CD4-positive, alpha-beta T cell treated with Interleukin-4 for 1 hour (primary cell): ENCODE measurements at regions not wholly inside any gene's neighbourhood (a gene's known extent, or its start where the extent isn't known, plus 50 kb on each side); places are given as distances from the start of the nearest gene placed in this dataset.
"Not testable (repeated sequence)": the region's sequence is repeated elsewhere in the genome, so short reads cannot be mapped to it uniquely, and the experiment has no call there.

ENCODE experiments used
- DNase-seq, 2 donors: peaks; one replicate each; pipeline ENCODE4 v3.0.0-alpha.2; 2020 to 2022

DNA sequence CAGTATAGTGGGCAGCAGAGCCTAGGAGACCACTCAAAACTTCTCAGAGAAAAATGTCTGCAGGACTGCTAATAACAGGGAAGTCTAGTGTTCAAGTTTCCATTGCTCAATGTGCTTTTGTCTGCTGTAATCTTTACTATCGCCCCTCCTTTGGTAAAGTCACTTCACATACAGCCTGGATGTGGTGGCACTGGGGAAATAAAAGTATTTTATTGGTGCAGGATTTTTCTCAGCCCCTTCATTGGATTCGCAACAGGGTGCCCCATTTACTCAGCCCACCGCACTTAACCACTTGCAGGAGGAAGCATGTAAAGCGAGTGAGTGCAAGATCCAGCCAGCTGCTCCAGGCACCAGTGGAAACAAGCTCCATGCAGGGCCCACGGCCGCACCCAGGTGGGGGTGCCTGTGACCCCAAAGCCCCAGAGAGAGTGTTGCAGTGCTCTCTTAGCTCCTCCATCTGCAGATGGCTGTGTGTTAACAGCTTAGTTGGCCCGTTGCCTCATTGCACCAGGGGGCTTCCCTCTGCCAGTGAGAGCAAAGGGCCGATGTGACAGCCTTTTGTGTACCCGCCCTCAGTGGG, 163.5 kb upstream of the TMEM72 start:
- no peak for DNase-seq

GRCh38 chr10:44749151-44749550, 162.0 kb upstream of the TMEM72 start:
- DNase-seq: no peak

GRCh38 chr10:44752451-44753441, 158.4 kb upstream of the TMEM72 start:
- no peak for DNase-seq

GRCh38 chr10:44754355-44754754, 156.8 kb upstream of the TMEM72 start:
- DNase-seq: not testable (repeated sequence)

DNA sequence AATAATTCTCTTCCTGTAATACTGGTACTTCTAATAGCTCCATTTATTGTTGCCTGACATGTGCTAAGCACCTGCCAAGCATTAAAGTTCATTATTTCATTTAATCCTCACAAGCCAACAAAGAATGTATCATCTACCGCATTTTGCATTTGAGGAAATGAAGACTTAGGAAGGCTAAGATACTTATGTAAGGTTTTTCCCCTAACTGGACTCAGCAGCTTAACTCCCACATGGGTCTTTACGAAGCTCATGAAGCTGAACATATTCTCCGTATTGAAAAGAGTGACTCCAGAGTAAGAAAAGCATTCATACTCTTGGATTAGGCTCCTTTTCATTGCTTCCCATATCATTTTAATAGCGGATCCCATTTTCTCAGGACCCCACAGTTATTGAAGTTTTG, 155.7 kb upstream of the TMEM72 start:
- no peak for DNase-seq

GRCh38 chr10:44756216-44756615, 154.9 kb upstream of the TMEM72 start:
- no peak for DNase-seq

DNA sequence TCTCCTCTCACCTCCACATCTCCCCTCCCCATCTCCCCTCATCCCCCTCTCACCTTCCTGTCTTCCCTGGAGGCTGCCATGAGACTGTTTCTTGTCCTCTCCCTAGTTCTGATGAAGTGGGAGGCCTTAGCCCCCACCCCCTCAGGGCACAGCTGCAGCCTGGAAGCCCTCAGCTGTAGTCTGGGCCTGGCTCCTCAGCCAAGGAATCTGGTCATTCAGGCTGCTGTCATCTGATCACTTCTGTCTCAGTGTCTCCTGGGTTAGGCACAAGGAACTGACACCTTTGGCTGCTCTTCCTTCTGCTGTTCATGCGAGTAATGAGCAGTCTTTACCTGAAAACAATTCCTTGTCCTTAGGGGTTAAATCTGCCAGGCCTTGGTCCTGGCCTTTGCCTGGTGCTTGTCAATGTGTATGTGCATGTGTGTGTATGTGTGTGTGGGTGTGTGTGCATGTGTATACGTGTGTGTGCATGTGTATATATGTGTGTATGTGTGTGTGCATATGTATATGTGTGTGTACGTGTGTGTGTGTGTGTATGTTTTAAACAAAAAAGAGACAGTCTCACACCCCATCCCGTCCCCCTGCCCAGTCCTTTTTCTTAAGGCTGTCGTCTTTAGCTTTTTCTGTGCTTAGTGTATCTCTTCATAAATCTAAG, 153.5 kb upstream of the TMEM72 start:
- DNase-seq: no peak

DNA sequence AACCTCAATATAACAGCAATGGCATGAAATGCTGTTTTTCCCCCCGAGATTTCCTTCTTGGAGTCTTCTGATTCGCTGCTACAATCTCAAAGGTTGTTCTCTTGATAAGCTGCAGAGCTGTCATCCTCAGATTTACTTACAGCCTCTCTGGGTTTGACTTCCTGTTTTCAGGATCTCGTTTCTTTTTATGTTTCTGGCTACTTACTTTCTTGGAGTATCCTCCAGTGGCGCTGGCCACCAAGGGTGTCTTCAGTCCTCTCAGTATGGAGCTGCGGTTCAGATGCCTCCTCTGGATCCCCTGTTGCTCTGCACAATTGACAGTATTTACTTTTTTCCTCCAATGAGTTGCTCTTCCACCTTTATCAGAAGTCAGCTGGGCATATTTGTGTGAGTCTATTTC, 152.0 kb upstream of the TMEM72 start:
- DNase-seq: no peak

DNA sequence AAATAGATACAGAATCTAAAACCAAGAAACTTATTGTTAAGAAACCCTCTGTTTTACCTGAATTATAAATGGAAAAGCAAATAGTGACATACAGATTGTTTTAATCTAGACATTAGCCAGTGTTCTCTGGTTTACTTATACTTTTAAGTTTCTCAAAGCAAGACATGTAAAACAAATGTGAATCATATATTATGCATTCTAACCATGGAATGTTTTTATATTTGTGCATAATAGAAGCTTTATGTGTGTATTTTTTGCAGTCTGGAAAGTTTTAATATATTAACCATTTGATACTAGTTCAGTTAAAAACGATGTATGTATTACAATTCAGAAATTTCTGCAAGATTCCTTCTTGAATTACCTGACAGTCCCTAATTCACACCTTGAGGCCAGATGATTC, 150.6 kb upstream of the TMEM72 start:
- no peak for DNase-seq

DNA sequence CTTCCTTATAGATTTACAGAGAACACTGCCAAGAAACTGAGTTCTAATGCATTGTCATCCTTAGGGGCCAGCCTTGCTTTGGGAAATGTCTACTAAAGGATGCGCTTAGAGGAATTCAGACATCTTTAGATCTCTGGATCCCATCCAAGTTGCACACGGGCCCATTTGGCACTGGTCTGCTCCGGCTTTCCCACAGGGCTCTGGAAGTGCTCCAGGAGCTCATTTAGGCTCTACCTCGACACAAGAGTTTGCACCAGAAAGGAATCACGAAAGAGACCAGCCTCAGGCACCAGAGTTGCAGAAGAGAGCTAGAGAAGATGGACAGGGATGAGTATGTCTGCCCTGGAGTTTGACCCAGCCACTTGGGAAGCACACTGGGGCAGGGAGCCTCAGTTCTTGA, 150.1 kb upstream of the TMEM72 start:
- DNase-seq: no peak

DNA sequence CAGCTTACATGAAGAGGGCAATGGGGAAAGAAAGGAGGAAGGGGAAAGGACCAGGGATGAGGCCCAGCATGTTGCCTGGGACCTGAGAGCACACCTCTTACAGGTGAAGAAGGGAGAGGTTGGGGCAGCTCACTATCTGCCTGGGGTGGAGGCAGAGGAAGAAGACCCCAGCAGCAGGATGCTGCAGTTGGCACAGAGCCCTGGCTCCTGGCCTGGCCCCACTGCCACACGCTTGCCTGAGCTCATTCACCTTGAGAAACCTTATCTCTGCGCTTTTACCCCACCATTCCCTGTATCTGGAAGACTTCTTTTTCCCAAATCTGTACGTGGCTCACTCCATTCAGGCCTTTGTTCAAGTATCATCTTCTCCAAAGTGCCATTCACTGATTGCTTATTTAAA, 147.8 kb upstream of the TMEM72 start:
- DNase-seq: no peak

DNA sequence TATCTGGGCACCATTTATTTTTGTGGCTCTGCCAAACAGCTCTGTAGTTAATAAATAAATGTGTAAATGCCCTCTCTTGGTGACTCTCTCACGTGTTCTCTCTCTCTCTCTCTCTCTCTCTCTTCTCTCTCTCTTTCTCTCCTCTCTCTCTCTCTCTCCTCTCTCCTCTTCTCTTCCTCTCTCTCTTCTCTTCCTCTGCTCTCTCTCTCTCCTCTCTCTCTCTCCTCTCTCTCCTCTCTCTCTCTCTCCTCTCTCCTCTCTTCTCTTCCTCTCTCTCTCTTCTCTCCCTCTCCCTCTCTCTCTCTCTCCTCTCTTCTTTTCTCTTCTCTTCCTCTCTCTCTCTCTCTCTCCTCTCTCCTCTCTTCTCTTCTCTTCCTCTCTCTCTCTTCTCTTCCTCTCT, 145.8 kb upstream of the TMEM72 start:
- DNase-seq: no peak

- DNase-seq: no peak
Observed at GRCh38 chr10:44766631-44767030, 144.5 kb upstream of the TMEM72 start.

DNA sequence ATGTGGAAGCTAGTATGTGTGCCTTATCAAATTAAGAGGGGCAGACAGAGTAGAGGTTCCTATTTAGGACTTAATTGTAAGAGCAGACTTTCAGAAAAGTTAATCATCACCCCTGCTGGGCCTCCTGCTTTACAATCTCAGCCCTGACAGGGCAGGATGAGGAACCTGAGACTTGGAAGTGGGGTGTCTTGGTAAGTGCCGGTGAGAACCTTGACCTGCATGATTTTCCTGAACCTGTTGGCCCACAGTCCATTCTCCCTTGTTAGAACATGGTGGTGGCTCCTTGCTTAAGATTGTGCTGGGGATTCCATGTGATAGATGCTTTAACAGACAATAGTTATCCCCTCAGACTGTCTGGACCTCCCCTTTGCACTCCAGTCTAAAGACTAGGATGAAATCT, 141.7 kb upstream of the TMEM72 start:
- no peak for DNase-seq

DNA sequence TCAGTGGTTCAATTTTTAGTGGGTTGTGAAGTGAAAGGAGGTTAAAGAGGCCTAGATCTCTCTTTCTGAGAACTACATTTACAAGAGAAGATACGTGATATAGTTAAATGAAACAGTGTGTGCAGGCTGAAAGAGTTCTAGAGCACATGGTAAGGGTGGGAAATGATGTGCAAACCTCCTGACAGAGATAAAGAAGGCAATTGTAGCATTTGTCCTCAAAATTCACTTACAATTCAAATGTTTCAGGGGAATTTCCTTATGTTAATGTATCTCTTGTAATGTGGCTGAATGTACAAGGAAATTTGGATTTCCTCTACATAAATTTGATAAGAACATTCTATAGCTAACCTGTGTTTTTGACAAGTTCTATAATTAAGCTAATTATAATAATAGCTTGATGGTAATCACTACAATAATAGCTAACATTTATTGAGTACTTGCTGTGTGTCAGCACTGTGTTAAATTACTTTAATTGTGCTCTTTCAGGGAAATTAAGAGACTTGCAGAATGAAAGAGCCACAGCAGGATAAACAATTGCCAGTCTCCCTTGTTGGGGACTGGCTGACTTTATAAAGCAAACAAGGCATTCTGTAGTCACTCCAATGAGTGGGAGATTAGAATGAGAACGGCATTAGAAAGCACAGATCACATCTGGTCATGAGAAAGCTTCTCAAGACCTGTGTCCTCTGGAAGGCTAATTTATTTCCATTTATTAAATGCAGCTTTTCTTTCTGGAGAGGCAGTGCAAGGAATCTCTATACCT, 139.7 kb upstream of the TMEM72 start:
- DNase-seq: no peak

- DNase-seq: no peak
Observed at GRCh38 chr10:44773565-44773964, 137.6 kb upstream of the TMEM72 start.

DNA sequence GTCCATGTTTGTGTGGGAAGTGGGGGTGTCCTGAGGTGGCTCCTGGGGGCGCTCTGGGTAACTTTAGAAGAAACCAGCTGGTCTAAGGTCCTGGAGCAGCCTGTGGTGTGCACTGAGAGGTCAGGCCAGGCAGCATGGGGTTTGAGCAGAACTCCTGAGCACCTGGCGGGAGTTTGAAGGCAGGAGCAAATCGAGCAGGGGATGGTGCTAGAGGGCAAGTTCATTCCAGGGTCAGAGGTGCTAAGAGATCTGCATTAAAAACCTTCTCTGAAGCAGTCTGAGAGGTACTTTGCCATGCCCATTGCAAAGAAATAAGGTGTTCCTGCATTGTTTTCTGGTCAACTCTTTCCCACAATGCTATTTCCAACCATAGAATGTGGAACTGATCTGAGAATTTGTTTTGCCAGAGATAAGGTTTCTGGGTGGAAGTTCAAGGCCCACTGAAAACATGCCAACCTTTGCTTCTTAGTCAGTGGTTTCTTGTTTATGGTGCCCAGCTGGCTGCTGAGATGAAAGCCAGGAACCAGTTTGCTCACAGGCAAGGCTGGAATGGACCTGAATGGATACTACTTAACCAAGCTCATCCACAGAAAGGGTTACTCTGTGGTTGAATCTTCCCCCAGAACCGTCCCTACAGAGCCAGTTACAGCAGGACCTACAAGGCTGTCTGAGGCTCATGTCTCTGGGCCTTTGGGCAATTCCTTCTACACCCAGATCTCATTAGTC, 136.3 kb upstream of the TMEM72 start:
- no peak for DNase-seq

- no peak for DNase-seq
Observed at GRCh38 chr10:44775402-44775741, 135.8 kb upstream of the TMEM72 start.

DNA sequence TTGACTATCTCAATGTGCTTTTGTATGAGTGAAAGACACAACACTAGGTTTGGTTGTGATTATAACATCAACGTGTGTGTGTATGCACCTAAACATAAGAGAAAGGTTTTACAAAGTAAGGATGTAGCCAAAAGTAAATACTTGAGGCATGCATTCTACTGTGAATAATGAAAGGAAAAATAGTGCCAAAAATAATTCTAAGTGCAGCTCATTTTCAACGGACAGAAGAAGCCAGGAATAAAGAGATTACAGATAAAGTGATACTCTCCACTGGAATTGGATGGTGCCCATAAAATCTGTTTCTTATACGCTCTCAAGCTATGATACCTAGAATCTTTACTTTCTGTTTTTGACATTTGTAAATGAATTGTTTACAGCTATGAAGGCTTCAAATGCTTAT, 135.0 kb upstream of the TMEM72 start:
- DNase-seq: no peak

DNA sequence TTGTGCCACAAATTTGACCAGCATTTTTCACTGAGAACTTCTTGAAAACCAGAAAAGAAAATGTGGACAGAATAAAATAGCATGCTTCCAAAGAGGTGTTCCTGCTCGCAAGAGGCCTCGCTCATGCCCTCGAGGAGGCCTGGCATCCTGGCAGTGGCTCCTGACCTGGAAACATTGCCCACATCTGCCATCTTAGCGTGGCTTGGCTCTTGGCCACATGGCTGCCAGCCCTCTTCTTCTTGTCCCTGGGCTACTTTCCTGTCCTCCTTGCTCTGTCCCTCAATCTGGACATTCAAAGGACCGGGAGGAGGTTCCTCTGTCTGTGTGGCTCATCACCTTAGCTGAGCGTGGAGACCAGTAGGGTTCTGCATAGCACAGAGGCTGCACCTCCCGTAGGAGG, 131.6 kb upstream of the TMEM72 start:
- no peak for DNase-seq

DNA sequence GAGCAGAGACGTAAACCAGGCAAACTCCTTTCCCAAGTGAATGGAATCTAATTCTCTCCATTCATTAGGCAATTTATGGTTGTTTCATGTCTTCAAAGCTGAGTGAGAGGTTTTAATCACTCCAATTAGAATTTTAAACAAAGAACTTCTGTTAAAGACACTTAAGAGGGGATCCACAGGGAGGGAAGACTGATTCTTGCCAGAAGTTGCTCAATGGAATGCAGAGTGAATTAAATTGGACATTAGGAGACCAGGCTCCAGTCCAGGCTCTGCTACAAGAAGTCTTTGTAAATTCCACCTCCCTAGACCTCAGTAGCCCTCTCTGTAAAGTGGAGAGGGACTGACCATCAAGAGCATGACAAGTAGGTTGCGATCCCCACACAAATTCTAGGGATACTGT, 130.7 kb upstream of the TMEM72 start:
- DNase-seq: no peak

- no peak for DNase-seq
Observed at GRCh38 chr10:44781131-44781530, 130.0 kb upstream of the TMEM72 start.
